Astrocyte of the spinal cord (primary cell): ENCODE measurements at regions not wholly inside any gene's neighbourhood (a gene's known extent, or its start where the extent isn't known, plus 50 kb on each side); places are given as distances from the start of the nearest gene placed in this dataset.

Experiments used
- DNase-seq: peaks from one replicate; pipeline ENCODE4 v3.0.0; 2011; ENCODE audit warnings: low read depth, low spot score
- H3K4me3 ChIP-seq: 2 replicates; pipeline ENCODE4 v1.5.1; 2011; ENCODE audit warnings: low read depth, mild to moderate bottlenecking, low read length, moderate library complexity
- in situ Hi-C: cut with HindIII; loops from 2 replicates; pipeline ENCODE4 v1.10.0; 2017; ENCODE audit warnings: low sequenced_read_pairs
- TF ChIP-seq, protein P1 (sequence below): IDR thresholded peaks from 2 replicates; pipeline ENCODE4 v1.5.1; 2012; ENCODE audit warnings: low read depth, mild to moderate bottlenecking, low read length, inconsistent platforms

- H3K4me3 ChIP-seq, result no peak overlapping the region
- in situ Hi-C loops, result no loop called here
- TF ChIP-seq, protein P1, sequence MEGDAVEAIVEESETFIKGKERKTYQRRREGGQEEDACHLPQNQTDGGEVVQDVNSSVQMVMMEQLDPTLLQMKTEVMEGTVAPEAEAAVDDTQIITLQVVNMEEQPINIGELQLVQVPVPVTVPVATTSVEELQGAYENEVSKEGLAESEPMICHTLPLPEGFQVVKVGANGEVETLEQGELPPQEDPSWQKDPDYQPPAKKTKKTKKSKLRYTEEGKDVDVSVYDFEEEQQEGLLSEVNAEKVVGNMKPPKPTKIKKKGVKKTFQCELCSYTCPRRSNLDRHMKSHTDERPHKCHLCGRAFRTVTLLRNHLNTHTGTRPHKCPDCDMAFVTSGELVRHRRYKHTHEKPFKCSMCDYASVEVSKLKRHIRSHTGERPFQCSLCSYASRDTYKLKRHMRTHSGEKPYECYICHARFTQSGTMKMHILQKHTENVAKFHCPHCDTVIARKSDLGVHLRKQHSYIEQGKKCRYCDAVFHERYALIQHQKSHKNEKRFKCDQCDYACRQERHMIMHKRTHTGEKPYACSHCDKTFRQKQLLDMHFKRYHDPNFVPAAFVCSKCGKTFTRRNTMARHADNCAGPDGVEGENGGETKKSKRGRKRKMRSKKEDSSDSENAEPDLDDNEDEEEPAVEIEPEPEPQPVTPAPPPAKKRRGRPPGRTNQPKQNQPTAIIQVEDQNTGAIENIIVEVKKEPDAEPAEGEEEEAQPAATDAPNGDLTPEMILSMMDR, result no peak
- no peak for DNase-seq
Measured at GRCh38 chr5:174664180-174664850, 60.1 kb upstream of the MSX2 start.

DNA sequence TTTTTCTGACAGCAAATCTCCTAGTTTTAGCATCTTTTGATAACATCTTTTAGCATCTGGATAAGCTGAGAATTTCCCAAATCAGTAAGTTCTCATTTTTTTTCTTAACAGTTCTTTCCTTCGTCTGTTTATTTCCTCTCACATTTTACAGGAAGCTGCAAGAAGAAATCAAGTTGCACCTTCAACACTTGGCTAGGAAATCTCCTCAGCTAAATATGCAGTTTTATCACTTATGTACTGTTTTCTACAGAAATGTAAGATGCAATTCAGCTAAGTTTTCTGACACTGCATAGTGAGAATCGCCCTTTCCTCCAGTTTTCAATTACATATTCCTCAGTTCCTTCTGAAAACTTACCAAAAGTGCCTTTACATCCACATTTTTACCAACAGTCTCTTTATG lies 59.0 kb upstream of the MSX2 start:
- in situ Hi-C loops, result no loop called here
- TF ChIP-seq, protein P1, result no peak
- no peak for DNase-seq
- no peak overlapping the region for H3K4me3 ChIP-seq

DNA sequence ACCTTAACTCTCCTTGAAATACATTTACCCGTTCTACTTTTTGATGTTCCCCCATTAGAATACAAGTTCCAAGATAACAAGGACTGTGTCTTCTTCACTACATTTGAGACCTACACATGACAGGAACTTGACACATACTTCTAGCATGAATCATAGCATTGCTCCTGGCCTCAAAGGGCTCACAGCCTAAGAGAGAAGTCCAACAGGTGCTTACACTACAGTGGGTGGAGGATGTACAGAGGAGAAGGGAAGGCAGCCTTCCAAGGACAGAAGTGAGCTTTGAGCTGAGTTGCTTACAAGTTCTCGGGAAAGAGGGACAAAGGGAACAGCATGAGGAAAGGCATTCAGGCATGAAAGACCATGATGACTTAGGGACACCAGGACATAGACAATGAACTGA lies 56.9 kb upstream of the MSX2 start:
- TF ChIP-seq, protein P1, result no peak
- in situ Hi-C loops, result no loop called here
- no peak for DNase-seq
- H3K4me3 ChIP-seq, result no peak overlapping the region

- in situ Hi-C loops, result no loop called here
- DNase-seq, result no peak
- TF ChIP-seq, protein P1, result no peak
- no peak overlapping the region for H3K4me3 ChIP-seq
Measured at GRCh38 chr5:174668349-174668748, 56.0 kb upstream of the MSX2 start.
